CD1c-positive myeloid dendritic cell (primary cell): ENCODE measurements at regions not wholly inside any gene's neighbourhood (a gene's known extent, or its start where the extent isn't known, plus 50 kb on each side); places are given as distances from the start of the nearest gene placed in this dataset.

Experiments used
- DNase-seq: peaks from one replicate; pipeline ENCODE4 v3.0.0-alpha.2; 2016; ENCODE audit errors: extremely low spot score

DNA sequence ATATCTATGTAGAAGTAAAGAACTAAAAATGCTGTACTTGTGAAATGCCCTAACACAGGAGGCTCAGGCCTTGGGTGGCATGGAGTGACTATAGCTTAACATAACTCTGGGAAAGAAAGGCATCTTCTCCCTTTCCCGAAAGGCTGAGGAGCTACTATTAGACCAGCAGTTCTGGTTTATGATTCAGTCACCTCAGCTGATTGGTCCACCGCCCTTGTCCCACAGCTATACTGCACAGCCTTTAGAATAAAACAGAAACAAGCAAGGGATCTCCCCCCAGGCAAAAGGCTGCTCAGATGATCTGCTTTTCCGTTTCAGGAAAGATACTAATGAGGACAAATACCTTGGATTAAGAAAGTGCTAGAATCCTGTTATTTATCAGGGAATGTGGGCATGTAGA lies 171.3 kb downstream of the SNCA start:
- no peak for DNase-seq

DNA sequence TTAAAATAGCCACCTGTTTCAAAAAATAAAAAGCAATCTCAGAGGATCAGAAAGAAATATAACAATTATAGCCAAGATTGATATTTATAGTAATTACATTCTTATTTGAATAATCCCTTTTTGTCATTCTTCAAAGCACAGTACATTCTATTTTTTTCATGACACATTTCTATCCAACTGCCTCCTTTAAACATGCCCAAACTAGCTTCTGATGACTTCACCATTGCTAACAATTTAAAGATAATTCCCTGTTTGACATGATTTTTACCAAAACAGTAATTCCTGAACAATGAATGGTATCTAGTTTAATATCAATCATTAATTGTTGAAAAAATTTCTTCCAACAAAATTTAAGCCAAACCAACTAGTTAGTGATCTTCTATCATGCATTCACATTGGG lies 172.4 kb downstream of the SNCA start:
- no peak for DNase-seq

DNA sequence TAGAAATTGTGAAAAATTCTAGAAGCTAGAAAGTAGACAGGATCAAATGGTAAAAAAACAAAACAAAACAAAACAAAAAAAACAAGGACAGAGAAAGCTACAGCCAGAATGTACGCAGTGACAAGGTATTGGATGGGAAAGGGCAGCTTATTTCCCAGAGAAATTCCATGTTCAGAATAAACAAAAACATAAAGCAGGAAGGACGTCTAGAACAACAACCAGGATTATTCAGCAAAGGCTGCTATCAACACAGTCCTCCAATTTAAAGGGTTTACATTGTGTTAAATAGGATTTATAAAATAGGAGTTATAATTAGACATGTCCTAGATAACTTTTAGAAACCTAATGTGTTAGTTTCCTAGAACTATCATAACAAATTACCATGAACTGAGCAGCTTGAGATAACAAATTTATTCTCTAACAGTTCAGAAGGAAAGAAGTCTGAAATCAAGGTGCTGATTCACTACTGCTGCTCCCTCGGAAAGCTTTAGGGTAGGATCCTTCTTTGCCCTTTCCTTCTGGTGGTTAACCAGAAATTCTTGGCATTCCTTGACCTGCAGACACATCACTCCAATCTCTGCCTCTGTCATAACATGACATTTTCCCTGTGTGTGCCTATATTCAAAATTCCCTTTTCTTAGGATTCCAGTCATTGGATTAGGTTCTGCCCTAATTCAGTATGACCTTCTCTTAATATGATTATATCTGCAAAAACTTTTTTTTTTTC lies 175.6 kb downstream of the SNCA start:
- DNase-seq = no peak

DNA sequence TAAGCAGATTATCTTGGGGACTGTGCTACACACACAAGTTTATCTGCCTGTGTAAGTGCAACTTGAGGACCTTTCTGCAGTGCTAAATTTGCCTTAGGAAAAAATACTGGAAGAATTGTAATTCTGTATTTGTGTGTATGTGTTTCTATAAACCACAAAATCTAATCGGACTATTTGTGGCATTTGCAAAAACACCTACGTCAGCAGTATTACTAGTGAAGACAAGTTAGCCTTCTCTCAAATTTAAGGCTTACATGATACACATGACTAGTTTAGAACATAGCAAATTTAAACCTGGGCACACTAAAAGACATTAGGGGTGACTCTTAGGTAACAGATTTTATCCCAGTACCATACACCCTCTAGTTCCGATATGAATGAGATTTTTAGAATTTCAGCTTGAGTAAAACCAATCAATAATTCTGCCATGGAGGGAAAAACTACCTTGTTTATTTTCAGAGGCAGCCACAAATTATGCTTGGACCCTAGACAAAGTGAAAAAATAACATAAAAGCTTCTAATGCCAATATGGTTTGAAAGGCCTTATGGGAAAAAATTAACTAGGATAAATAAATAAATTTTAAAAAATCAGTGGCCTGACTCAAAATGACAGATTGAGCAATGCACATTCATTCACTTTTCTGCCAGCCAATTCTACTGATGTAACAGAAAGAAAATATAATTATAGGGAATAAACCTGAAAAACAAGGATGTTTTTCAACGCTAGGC lies 176.4 kb downstream of the SNCA start:
- DNase-seq = no peak

DNA sequence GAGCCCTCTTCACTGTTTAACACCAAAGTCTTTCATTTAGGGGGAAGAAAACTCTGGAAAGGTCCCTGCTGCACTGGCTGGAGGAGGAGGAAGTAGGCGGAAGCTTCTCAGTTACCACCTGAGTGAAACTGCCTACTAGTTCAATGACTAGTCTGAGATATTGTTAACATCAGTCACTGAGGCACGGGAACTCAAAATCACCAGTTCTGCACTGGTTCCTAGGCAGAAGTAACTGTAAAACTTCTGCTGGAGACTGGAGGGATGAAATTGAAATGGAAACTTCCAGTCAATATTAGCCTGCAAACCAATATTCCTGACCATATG lies 178.3 kb downstream of the SNCA start:
- no peak for DNase-seq

DNA sequence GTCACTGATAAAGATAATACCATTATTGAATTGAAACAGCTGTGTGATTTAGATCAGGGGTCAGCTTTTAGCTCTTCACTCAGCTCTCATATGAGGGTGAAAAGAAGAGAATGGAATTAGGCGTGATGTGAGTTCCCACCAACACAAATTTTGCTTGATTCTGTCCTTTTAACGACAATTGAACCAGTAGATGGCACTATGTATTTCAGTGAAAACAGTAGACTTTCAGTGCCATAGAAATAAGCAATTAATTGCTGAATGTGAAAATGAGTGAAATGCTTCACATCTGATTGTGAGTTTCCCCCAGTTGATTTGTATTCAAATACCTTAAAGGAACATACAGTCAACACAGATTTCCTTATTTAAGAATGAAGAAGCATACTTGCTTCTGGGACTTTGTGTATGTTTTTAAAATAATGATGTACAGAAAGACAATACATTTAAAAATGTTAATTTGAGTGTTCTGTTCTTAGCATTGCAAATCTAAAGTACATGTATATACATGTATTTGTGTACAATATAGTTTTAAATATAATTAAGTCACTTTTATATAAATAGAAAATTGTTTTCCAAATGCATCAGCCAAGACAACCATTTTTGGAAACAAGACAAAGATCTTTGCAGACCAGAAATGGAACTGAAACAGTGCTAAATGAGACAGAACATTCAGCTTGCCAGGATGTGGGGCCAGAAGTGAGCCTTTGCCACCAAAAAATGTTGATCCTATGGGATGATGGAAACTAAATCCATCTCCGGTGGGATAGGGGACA lies 178.8 kb downstream of the SNCA start:
- DNase-seq = peak; percentile 27

DNA sequence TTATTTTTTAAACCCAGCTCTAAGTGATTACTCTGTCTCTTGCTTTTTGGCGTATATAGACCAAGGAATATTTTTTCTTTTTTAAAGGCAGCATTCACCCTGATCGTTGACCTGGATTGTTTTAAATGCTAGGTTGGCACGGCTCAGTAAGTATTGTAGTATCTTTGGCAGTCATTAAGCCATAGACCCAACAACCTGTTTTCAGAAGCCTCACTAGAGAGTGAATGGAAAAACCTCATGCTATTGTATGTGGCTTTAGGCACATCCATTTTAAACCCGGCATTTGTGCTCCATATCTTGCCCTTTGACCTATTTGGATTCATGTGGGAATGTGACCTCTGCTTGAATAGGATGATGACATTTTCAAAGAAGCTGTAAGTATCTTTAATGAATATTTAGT lies 183.9 kb downstream of the SNCA start:
- no peak for DNase-seq

DNA sequence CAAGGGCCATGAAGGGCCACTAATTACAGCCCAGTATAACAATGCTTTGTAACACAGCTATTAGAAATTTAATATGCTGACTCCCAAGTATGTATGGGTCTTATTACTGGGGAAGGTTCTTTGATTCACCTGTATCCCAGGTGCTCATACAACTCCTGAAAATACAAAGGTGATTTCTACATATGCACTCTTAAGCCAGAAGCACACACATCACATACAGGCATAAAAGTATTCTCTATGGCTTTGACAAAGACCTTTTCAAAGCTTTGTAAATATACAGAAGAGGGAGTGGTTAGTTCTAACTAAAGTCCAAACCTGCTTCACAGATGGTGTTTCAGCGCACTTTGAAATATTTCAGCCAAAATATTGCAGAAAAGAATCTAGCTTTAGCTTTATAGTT lies 191.5 kb downstream of the SNCA start:
- no peak for DNase-seq

DNA sequence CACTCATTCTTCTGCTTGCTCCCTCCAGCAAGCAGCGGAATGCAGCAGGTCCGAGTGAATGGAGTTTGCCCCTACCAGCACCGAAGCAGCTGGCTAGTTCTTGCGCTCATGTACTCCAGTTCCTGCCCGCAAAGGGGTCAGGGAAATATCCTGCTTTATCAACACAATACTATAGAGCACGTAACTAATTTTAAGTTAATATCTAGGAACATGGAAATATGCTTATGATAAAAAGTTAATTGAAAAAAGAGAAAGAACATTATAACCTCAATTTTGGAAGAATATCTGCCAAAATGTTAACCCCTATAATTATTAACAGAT lies 195.6 kb downstream of the SNCA start:
- DNase-seq = no peak

DNA sequence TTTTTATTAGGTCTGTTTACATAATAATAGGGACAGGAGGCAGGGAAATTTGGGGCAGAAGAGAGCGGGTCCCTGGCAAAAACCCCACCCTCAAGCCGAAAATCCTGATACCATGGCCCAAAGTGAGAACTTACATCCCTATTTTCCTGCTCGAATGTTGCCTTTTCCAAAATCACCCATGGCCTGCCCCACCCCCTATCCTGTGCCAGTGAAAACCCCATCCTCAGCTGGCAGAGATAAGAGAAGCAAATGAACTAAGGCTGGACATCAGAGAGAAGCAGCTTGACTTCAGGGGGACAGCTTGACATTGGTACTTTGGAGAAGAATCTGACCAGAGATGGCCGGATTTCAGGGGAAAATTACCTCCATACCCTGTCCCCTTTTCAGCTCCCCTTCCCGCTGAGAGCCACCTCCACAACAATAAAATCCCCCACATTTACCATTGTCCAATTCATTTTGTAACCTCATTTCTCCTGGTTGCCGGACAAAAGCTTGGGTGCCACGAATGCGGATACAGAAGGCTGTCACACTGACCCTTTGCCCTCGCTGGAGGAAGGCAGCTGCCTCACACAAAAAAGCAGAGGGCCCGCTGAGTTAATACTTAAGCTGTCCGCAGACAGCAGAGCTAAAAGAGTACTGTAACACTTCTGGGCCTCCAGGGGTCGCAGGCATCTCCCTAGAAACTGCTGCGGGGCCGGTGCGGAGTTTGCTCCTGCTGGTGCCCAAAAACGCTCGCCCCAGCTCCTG lies 196.2 kb downstream of the SNCA start:
- DNase-seq = no peak

DNA sequence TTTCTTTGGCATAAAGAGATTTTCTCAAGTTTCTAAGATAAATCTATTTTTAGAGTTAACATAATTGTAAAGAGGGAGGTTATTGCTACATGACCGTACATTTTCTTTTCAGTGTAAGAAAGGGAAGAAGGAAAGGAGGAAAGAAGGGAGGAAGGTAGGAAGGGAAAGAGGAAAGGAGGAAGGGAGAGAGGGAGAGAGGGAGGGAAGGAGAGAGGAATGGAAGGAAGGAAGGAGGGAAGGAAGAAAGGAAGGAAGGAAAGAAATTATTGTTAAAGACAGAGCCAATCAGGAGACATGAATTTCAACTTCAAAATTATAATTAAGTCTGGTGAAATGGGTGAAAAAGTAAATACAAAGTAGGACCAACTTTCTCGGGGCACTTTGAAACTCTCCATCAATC lies 197.6 kb downstream of the SNCA start:
- DNase-seq = no peak

DNA sequence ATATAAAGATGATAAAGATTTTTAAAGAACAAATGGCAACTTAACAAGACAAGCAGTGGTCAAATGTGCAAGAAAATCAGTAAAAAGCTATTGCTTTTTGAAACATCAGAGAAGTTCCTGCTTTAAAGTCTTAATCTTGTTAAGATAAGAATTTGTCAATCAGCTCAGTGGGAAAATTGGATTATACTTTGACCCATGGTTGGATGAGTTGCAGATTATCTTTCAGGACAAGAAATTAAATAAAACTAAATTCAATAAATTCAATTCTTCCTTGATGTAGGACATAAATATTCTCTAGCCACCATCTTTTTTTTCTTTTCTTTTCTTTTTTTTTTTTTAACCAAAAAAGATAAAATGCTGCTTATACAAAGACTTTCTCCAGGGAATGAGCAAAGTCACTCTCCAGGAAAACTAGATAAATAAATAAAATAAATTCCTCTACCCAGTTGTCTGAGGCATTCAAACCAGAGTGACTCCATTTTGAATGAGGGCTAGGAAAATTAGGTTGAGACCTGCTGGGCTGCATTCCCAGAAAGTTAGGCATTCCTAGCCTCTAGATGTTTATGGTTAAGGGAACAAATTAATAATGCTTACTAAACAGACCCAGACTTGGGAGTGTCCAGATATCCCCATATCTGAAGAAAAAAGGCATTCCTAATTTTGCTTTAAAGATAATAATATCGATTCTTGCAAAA lies 211.2 kb downstream of the SNCA start:
- no peak for DNase-seq

DNA sequence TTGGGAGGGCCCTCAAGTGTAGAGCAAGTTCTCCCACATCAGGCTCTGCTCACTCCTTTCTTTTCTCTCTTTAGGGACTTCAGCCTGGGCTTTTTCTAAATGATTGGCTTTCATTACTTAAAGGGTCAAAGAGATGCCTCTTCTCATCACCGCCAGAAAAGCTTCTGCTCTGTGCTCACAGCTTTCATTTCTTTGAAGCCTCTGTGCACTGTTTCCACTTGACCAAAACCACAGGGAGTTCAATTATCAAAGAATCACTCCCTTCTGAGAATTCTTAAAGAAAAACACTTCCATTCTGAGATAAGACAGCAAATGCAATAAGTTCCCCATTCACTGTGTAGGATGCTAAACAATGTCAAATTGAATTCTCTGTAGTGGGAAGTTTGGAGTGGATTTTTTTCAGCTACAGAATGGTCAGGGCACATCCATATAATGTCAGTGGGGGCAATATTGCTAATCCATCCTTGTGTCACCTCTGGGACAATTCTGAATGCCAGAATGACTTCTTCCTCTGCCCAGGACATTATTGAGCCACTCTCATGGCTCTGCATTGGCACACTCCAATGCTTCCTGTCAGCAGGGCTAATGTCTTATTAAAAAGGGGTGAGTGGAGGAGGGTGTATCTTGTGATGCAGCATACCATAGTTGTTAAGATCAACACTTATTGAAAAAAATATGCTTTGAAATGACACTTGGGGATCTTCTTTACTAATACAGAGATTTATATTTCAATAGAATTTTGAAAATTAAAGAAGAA lies 217.6 kb downstream of the SNCA start:
- no peak for DNase-seq

DNA sequence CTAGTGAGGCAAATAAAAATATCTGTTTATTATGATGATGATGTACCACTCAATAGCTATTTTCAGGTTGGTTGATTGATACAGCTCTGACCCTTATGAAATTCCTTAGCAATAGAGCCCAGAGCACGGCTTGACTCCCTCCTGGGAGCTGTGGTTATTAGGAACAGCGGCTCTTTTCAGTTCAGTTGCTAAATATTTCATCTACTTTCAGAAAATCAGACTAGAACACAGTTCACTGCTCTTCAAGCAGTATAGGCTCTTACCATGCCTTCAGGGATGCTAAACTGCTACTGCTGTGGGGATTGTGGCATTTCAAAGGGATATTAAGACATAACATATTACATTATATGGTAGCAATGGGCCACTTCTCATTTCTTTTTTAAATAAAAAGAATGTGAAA lies 218.8 kb downstream of the SNCA start:
- no peak for DNase-seq

DNA sequence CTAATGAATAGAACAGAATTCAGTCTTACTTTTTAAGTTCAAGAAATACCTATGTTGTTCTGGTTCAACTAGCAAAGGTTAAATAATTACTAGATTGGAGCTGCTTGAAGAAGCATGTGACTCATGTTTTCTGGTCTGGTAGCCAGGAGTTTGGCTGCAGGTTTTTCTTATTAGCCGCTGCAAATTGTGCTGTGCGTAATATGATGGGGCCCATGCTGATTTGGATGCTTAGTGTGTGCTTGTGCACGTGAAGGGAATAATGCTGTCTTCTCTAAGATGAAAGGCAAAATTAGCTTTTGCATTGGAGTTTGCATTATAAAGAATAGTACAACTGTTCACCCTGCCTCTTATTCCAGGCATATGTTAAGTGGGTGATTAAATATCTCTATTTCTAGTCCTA lies 219.6 kb downstream of the SNCA start:
- no peak for DNase-seq

DNA sequence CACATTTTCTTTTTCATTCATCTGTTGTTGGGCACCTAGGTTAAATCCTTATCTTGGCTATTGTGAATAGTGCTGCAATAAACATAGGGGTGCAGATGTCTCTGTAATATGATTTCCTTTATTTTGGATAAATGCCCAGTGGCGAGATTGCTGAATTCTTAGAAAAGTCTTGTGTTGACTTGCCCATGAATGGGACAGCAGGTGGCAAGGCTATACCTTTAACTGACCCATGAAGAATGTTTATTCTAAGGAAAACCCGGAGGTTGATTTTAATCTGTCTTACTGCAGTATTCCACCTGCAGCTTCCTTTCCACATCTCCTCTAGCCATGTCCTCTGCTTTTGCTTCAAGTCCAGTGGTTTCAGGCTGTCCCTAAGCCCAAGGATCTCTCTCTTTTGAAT lies 220.6 kb downstream of the SNCA start:
- DNase-seq = no peak

DNA sequence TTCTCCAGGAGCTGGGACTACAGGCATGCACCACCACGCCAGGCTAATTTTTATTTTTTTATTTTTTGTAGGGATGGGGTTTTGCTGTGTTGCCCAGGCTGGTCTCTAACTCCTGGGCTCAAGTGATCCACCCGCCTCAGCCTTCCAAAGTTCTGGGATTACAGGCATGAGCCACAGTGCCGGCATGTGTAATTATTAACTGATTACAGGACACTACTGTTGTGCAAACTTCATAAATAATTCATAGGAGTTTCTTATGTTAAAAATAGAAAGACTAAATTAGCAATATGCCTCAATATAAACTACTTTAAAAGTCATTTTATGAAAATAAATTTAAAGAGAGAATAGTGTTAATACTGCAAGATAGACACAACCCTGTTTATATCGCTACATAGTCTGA lies 221.9 kb downstream of the SNCA start:
- no peak for DNase-seq

DNA sequence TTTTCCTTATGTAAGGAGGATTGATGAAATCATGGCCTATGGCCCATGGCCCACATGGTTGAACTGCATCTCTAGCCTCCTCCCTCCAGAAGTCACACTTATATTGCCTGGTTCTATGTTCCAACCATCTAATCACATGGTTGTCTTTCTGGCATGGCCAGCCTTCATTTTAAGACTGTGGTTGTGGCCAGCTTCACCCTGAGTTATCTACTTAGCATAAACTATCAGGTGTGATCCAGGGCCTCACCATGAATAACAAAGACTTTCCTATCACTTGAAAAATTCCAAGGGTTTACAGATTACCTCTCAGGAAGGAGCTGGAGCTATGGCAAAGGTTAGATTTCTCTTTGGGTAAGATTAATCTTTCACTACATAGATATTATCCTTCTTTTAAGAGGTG lies 222.8 kb downstream of the SNCA start:
- no peak for DNase-seq

DNA sequence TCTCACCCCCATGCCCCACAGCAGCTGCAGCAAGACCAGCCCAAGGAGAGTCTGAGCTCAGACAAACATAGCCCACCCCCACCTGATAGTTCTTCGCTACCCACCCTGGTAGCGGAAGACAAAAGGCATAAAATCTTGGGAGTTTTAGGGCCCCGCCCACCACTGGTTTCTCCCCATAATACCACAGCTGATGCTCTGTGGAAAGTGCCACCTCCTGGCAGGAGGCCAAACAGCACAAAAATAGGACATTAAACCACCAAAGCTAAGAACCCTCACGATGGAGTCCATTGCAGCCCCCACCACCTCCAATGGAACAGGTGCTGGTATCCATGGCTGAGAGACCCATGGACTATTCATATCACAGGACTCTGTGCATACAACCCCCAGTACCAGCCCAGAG lies 226.7 kb downstream of the SNCA start:
- DNase-seq = no peak

DNA sequence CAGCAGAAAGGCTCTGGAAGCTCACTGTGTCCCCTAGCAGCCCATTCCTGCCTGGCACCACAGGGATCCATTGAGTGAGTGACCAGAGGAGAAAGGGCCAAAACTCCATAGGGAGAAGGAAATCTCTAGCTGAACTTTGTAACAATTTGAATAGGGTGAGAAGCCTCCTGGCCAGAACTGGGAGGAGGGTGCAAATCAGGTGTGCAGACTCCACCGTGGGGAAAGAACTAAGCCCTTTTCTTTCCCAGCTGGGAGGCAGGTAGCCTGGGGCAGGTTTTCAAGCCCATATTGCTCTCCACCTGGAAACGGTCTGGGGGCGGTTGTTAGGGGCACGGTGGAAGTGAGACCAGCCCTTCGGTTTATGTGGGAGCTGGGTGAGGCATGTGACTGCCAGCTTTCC lies 227.2 kb downstream of the SNCA start:
- no peak for DNase-seq

DNA sequence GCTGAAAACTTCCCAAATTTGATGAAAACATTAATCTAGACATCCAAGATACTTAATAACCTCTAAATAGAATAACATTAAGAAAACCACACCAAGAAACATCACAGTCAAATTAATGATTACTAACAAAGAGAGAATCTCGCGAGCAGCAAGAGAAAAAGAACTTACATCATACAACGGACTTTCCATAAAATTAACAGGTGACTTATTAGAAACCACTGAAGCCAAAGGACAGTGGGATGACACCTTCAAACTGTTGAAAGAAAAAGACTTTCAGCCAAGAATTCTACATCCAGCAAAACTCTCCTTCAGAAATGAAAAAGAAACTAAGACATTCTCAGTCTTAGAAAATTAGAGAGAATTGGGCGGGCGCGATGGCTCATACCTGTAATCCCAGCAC lies 232.0 kb downstream of the SNCA start:
- no peak for DNase-seq
